A549 (cell line): ENCODE measurements at regions not wholly inside any gene's neighbourhood (a gene's known extent, or its start where the extent isn't known, plus 50 kb on each side); places are given as distances from the start of the nearest gene placed in this dataset.
A peak's percentile ranks its signal among the peaks of the same experiment; 100 is the strongest.

Source experiments
- BHLHE40 ChIP-seq: IDR thresholded peaks from 2 replicates; pipeline ENCODE4 v1.6.1; 2012; ENCODE audit warnings: low read depth, low read length, inconsistent platforms
- CBX2 ChIP-seq: fragments of 200-600 bp; sonication (generic); IDR thresholded peaks from 2 replicates; pipeline ENCODE4 v1.6.1; 2016; ENCODE audit warnings: low read depth, mild to moderate bottlenecking, borderline replicate concordance
- CEBPB ChIP-seq, 2 experiments: fragments of >200 bp in 1 of 2; sonication (Bioruptor Twin) in 1 of 2; formaldehyde crosslinking in 1 of 2; IDR thresholded peaks; 2 replicates each; pipeline ENCODE4 v1.6.1; 2012 to 2016
- CTCF ChIP-seq: fragments of >200 bp; sonication (Bioruptor Twin); formaldehyde crosslinking; IDR thresholded peaks from 3 replicates; pipeline ENCODE4 v1.5.1; 2016
- EP300 ChIP-seq, 2 experiments: fragments of >200 bp; sonication (Bioruptor Twin); formaldehyde crosslinking; IDR thresholded peaks; 2 replicates in 1 of 2; 3 replicates in 1 of 2; pipeline ENCODE4 v1.6.1; 2016 to 2017
- KDM1A ChIP-seq: fragments of 200-600 bp; sonication (generic); IDR thresholded peaks from 2 replicates; pipeline ENCODE4 v1.6.1; 2016; ENCODE audit warnings: low read depth, mild to moderate bottlenecking
- RNF2 ChIP-seq: fragments of 200-600 bp; sonication (generic); IDR thresholded peaks from 2 replicates; pipeline ENCODE4 v1.6.1; 2016; ENCODE audit warnings: low read depth, mild to moderate bottlenecking, antibody characterized with exemption, moderate library complexity, borderline replicate concordance
- SMC3 ChIP-seq: fragments of >200 bp; sonication (Bioruptor Twin); formaldehyde crosslinking; IDR thresholded peaks from 3 replicates; pipeline ENCODE4 v1.6.1; 2018; ENCODE audit warnings: inconsistent platforms

- TF ChIP-seq SMC3, result no peak
- no peak for TF ChIP-seq BHLHE40
- no peak for TF ChIP-seq CTCF
- TF ChIP-seq RNF2, result no peak
- no peak for TF ChIP-seq CBX2
- peak in 1 of 2 experiments; percentile 65; a peak in 2 of 4 replicates for TF ChIP-seq CEBPB (IDR thresholded peaks at IDR 0.05)
- no peak for TF ChIP-seq EP300 (IDR thresholded peaks at IDR 0.05)
- no peak for TF ChIP-seq KDM1A
These were observed 152.8 kb upstream of the IER5L start for GRCh38 chr9:129330711-129331492.
